Panc1 (cell line): ENCODE measurements at regions not wholly inside any gene's neighbourhood (a gene's known extent, or its start where the extent isn't known, plus 50 kb on each side); places are given as distances from the start of the nearest gene placed in this dataset.

Experiments used
- ATAC-seq: fragments of 200-7000 bp; cut with Tn5 transposase; 2 replicates; pipeline ENCODE4 v1.9.1; 2020; ENCODE audit warnings: mild to moderate bottlenecking, moderate library complexity
- BruUV-seq: library from RNA; stranded (reverse); fragments of 400-500 nt; replicated peaks from 2 replicates; lab custom pipeline; 2021; lab: Mats Ljungman, UMichigan
- CTCF ChIA-PET: fragments of 300-600 bp; sonication (Branson Sonifier 250); formaldehyde crosslinking; loops from one replicate; lab custom pipeline; 2022; ENCODE audit warnings: antibody characterized with exemption; lab: Charles Lee
- POLR2A ChIA-PET: fragments of 300-600 bp; sonication (Branson Sonifier 250); formaldehyde crosslinking; loops from one replicate; lab custom pipeline; 2022; ENCODE audit warnings: antibody characterized with exemption; lab: Charles Lee
- DNase-seq: peaks from one replicate; pipeline ENCODE4 v3.0.0-alpha.2; 2010; ENCODE audit warnings: low read depth, low spot score
- H3K27ac ChIP-seq: 2 replicates; pipeline ENCODE4 v1.5.1; 2011; ENCODE audit warnings: mild to moderate bottlenecking, low read length, inconsistent platforms
- H3K27me3 ChIP-seq: fragments of 200-500 bp; sonication (Bioruptor generic); 2 replicates; pipeline ENCODE4 v1.6.0; 2014; ENCODE audit warnings: low read length, inconsistent platforms; ENCODE audit not compliant: control insufficient read depth, insufficient read depth
- H3K36me3 ChIP-seq: fragments of 200-500 bp; sonication (Bioruptor generic); 2 replicates; pipeline ENCODE4 v1.5.1; 2014; ENCODE audit warnings: inconsistent platforms, mild to moderate bottlenecking, low read length, moderate library complexity; ENCODE audit not compliant: control insufficient read depth, insufficient read depth
- H3K4me1 ChIP-seq: 2 replicates; pipeline ENCODE4 v1.5.1; 2011; ENCODE audit warnings: inconsistent platforms, mild to moderate bottlenecking, low read length, moderate library complexity; ENCODE audit not compliant: control insufficient read depth, insufficient read depth
- H3K4me3 ChIP-seq, 2 experiments: 2 replicates each; pipeline ENCODE4 v1.5.1; 2011 to 2012; ENCODE audit warnings: low read depth in 2 of 2, low read length in 2 of 2, mild to moderate bottlenecking in 2 of 2, inconsistent platforms in 1 of 2, moderate library complexity in 1 of 2
- H3K9me3 ChIP-seq: fragments of 200-500 bp; sonication (Bioruptor generic); 2 replicates; pipeline ENCODE4 v1.5.1; 2014; ENCODE audit warnings: low read depth, mild to moderate bottlenecking, inconsistent platforms, low read length, moderate library complexity; ENCODE audit not compliant: control insufficient read depth, insufficient read depth
- POLR2AphosphoS5 ChIP-seq: IDR thresholded peaks from 2 replicates; pipeline ENCODE4 v1.6.1; 2012; ENCODE audit warnings: mild to moderate bottlenecking, low read depth, low read length, moderate library complexity
- SIN3A ChIP-seq: IDR thresholded peaks from 2 replicates; pipeline ENCODE4 v1.6.1; 2012; ENCODE audit warnings: low read depth, mild to moderate bottlenecking, low read length, moderate library complexity, borderline replicate concordance; ENCODE audit not compliant: insufficient read depth
- TCF7L2 ChIP-seq: IDR thresholded peaks from 2 replicates; pipeline ENCODE4 v1.6.1; 2011; ENCODE audit warnings: mild to moderate bottlenecking, low read depth, low read length, inconsistent platforms
- in situ Hi-C: cut with HindIII; loops from 2 replicates; pipeline ENCODE4 v1.10.0; 2016; ENCODE audit warnings: low sequenced_read_pairs, low pct_unique_long_range_greater_than_20kb
- intact Hi-C: fragments of 100-400 bp; cut with micrococcal nuclease; formaldehyde crosslinking; loops from one replicate; pipeline ENCODE4 v1.10.0; 2022; ENCODE audit not compliant: unreplicated experiment
- TF ChIP-seq, protein P1 (sequence below), 2 experiments: IDR thresholded peaks; 2 replicates each; pipeline ENCODE4 v1.6.1; 2011 to 2012; ENCODE audit warnings: low read depth in 2 of 2, control low read depth in 1 of 2, low read length in 1 of 2, mild to moderate bottlenecking in 1 of 2, moderate library complexity in 1 of 2; ENCODE audit not compliant: insufficient read depth in 1 of 2
- TF ChIP-seq, protein P2 (sequence below): fragments of 450-650 bp; IDR thresholded peaks from 2 replicates; pipeline ENCODE4 v1.5.1; 2017; ENCODE audit warnings: mild to moderate bottlenecking

DNA sequence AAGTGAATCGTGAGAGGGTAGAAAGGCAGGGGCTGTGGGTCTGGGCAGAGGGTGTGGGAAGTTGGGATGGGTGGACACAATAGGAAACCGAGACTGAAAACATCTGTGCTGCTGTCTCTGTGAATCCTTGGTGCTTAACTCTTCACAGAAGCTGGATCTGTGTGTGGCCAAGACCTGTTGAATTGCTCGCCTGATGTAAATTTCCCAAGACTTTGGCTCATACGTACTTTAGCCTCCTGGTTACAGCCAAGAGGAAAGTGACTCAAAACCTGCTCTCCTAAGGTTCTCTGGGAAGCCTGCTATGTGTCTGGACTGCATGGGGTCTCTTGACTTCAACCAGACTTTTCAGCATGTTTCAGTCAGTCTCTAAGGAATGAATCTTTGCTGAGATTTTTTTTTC lies 270.3 kb downstream of the RWDD3 start:
- no peaks in the 10 kb centered on the region for H3K4me1 ChIP-seq
- DNase-seq (no peak), ATAC-seq (no peak)
- no peaks in the 10 kb centered on the region for H3K9me3 ChIP-seq
- in situ Hi-C loops: no loop called here
- no TSS peak for BruUV-seq
- TF ChIP-seq, protein P1, sequence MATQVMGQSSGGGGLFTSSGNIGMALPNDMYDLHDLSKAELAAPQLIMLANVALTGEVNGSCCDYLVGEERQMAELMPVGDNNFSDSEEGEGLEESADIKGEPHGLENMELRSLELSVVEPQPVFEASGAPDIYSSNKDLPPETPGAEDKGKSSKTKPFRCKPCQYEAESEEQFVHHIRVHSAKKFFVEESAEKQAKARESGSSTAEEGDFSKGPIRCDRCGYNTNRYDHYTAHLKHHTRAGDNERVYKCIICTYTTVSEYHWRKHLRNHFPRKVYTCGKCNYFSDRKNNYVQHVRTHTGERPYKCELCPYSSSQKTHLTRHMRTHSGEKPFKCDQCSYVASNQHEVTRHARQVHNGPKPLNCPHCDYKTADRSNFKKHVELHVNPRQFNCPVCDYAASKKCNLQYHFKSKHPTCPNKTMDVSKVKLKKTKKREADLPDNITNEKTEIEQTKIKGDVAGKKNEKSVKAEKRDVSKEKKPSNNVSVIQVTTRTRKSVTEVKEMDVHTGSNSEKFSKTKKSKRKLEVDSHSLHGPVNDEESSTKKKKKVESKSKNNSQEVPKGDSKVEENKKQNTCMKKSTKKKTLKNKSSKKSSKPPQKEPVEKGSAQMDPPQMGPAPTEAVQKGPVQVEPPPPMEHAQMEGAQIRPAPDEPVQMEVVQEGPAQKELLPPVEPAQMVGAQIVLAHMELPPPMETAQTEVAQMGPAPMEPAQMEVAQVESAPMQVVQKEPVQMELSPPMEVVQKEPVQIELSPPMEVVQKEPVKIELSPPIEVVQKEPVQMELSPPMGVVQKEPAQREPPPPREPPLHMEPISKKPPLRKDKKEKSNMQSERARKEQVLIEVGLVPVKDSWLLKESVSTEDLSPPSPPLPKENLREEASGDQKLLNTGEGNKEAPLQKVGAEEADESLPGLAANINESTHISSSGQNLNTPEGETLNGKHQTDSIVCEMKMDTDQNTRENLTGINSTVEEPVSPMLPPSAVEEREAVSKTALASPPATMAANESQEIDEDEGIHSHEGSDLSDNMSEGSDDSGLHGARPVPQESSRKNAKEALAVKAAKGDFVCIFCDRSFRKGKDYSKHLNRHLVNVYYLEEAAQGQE (IDR thresholded peaks at IDR 0.05; ENCODE audit: insufficient read depth in 1 of 2, low read depth in 2 of 2, low read length in 1 of 2): no peak
- TF ChIP-seq SIN3A: no peak
- TF ChIP-seq POLR2AphosphoS5: no peak
- TF ChIP-seq TCF7L2: no peak
- TF ChIP-seq, protein P2, sequence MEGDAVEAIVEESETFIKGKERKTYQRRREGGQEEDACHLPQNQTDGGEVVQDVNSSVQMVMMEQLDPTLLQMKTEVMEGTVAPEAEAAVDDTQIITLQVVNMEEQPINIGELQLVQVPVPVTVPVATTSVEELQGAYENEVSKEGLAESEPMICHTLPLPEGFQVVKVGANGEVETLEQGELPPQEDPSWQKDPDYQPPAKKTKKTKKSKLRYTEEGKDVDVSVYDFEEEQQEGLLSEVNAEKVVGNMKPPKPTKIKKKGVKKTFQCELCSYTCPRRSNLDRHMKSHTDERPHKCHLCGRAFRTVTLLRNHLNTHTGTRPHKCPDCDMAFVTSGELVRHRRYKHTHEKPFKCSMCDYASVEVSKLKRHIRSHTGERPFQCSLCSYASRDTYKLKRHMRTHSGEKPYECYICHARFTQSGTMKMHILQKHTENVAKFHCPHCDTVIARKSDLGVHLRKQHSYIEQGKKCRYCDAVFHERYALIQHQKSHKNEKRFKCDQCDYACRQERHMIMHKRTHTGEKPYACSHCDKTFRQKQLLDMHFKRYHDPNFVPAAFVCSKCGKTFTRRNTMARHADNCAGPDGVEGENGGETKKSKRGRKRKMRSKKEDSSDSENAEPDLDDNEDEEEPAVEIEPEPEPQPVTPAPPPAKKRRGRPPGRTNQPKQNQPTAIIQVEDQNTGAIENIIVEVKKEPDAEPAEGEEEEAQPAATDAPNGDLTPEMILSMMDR: no peak
- ChIA-PET POLR2A (no interaction called here), CTCF (no interaction called here)
- no peak overlapping the region for H3K4me3 ChIP-seq
- H3K27ac ChIP-seq: no peak overlapping the region
- H3K36me3 ChIP-seq: no peaks in the 10 kb centered on the region
- H3K27me3 ChIP-seq: no peaks in the 10 kb centered on the region
- intact Hi-C loops: no loop called here

DNA sequence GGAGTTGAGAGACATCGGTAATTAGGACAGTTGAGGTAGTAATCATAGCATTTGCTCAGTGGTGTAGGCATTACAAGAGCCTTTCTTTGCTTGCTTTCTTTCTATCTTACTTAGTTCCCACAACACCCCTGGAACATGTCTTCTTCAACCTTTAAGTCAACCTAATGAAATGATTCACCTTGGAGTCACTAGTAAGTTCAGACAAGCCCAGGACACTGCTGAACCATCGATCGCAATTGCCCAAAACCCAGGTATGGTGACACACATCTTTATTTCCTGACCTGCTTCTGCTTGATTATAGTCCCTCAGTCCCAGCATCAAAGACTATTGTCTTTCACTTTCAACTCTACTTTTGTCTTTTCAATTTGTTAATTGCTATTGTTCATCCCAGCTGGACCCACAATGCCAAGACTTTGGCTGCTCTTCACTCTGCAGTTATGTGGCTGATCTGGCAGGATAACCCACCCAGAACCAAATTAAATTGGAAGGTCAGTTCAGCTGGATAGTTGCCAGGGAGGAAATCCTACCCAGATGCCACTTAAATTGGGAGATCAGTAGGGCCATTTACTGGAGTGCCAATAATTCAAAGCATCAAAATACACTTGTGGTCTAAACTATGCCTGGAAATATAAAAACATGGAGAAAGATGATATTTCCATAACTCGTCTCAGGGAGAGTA lies 272.9 kb downstream of the RWDD3 start:
- CTCF ChIA-PET: no interaction called here
- BruUV-seq: no TSS peak
- no peak for DNase-seq
- no peaks in the 10 kb centered on the region for H3K9me3 ChIP-seq
- ATAC-seq: no peak
- intact Hi-C loops (no loop called here), in situ Hi-C loops (no loop called here)
- POLR2A ChIA-PET: no interaction called here
- no peaks in the 10 kb centered on the region for H3K4me1 ChIP-seq
- no peak overlapping the region for H3K4me3 ChIP-seq
- no peak overlapping the region for H3K27ac ChIP-seq
- no peaks in the 10 kb centered on the region for H3K36me3 ChIP-seq
- H3K27me3 ChIP-seq: no peaks in the 10 kb centered on the region
- no peak for TF ChIP-seq TCF7L2
- TF ChIP-seq, protein P1 (IDR thresholded peaks at IDR 0.05; ENCODE audit: insufficient read depth in 1 of 2, low read depth in 2 of 2, low read length in 1 of 2): no peak
- TF ChIP-seq, protein P2: no peak
- no peak for TF ChIP-seq SIN3A
- TF ChIP-seq POLR2AphosphoS5: no peak
